HCEC 1CT (cell line): ENCODE measurements at regions not wholly inside any gene's neighbourhood (a gene's known extent, or its start where the extent isn't known, plus 50 kb on each side); places are given as distances from the start of the nearest gene placed in this dataset.
"Not testable (repeated sequence)": the region's sequence is repeated elsewhere in the genome, so short reads cannot be mapped to it uniquely, and the experiment has no call there.

ENCODE experiments used
- DNase-seq: peaks from one replicate; pipeline ENCODE4 v3.0.0-alpha.2; 2017

- DNase-seq: no peak
These were observed 1394.8 kb upstream of the ZEB2 start for GRCh38 chr2:145914716-145915115.

DNA sequence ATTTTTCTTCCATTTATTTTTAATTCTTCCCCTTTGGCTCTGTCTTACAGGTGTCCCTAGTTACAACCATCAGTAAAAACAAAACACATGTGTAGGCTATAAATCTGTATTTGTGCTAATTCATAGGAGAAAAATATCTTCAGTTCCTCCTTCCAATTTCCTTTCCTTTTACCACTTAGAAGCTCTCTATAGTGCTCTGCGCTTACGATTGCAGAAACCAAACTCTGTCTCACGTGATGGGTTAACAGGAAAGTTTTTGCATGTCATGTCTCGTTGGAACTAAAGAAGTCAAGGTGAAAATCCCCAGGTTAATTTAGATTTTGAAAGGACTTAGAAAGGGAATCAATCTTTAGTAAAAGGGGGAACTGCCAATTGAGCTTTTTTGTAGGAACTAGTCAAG is 1390.5 kb upstream of the ZEB2 start:
- DNase-seq: no peak

DNA sequence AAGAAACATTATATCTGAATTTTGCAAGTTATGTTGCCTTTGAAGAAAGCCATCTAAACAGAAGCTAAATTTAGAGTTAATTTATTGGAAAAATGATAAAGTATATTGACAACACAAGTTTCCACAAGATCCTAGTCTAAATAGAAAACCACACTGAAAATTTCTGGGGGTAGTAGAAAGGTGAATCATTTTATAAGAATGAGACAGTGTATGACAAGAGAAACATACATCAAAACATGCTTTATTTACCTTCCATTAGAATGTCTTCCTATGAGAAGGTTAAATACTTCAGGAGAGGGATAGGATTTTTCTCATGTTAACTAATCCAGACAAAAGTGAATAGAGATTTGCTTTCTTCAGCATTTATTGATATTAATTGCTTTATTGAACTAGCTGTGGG is 1389.8 kb upstream of the ZEB2 start:
- no peak for DNase-seq

GRCh38 chr2:145909175-145909755 is 1389.3 kb upstream of the ZEB2 start:
- no peak for DNase-seq

DNA sequence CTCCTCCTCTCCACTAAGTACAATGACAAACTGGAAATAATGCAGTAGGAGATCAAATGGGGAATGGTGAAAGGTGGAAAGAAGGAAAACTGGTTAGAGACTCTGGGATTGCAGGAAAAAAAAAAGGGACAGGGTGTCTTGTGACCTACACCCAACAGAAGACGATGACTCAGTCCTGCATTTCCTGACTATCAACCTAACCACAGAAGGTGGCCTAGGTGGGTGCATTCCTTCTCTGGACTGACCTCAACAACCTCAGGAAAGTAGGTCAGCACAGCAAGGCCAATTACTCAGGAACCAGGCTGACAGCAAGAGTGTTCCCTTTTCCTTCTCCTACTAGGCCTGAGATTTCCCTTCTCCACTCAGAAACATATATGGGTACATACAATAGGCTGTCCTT is 1386.4 kb upstream of the ZEB2 start:
- peak; percentile 9 for DNase-seq

DNA sequence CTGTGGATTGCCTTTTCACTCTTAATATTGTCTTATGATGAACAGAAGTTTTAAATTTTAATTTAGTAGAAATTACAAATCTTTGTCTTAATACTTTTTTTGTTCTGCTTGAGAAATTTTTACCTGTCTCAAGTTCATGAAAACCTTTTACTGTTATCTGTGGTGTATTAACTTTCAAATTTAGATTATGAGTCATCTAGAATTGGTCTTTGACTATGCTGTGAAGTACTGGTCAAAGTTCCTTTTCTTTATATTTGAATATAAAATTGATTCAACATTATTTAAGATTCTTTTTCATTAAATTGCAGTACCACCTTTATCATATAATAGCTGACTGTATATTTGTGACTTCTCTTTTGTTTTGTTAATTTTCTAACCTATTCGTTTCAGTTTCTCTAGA is 1385.5 kb upstream of the ZEB2 start:
- DNase-seq: no peak

DNA sequence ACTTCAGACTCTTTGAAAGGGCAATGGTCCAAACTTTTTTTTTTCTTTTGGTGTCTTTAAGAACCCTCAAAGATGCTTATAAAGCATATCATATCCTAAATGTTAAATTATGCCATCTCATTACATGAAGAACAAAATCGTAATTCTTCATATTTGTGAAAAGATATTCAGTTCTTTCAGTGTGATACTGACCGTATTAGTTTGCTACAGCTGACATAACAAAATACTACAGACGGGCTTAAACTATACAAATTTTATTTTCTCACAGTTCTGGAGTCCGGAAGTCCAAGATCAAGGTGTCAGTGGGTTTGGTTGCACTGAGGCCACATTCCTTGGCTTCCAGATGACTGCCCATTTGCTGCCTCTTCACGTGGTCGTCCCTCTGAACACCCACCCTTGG is 1377.2 kb upstream of the ZEB2 start:
- no peak for DNase-seq

- DNase-seq: no peak
These were observed 1368.0 kb upstream of the ZEB2 start for GRCh38 chr2:145887915-145888314.

DNA sequence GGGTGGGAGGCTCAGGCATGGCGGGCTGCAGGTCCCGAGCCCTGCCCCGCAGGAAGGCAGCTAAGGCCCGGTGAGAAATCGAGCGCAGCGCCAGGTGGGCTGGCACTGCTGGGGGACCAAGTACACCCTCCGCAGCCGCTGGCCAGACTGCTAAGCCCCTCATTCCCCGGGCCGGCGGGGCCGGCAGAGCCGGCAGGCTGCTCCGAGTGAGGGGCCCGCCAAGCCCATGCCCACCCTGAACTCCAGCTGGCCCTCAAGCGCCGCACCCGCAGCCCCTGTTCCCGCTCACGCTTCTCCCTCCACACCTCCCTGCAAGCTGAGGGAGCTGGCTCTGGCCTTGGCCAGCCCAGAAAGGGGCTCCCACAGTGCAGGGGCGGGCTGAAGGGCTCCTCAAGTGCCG is 1361.1 kb upstream of the ZEB2 start:
- DNase-seq: not testable (repeated sequence)

DNA sequence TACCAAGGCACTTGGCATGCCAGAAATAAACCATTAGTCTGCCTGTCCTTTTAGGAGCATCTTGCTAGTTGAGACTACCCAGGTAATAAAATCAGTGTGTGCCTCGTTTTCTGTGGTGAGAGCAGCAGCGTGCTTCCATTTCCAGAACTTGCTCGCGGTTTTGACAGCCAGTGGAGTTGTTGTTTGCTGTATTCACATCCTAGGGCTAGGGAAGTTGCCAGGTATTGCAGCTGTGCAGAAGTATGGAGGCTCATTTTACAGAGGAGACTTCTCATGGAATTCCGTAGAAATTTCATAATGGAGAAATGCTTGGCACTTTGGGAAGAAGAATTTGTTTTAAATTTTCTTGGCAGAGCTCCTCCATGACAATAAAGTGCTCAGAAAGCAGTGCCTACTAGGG is 1355.1 kb upstream of the ZEB2 start:
- DNase-seq: no peak

DNA sequence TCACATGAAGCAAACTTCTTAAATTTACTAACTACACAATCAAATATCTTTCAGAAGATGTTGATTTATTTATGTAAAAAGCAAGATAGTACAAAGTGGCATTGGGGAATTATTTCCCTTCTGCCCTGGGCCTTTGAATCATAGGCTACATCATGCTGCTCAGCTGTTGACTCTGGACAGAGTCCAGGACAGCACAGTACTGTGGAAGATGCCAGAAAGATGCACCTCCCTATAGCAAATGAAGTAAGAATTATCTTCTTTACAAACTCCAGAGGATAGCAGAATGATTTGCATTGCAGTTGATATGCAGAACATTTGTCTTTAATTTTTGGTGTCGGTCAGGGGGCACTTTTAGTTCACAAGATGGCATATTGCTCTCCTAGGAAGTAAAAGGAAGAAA is 1354.5 kb upstream of the ZEB2 start:
- peak; percentile 36 for DNase-seq

- no peak for DNase-seq
These were observed 1344.6 kb upstream of the ZEB2 start for GRCh38 chr2:145864501-145864900.

- DNase-seq: no peak
These were observed 1342.0 kb upstream of the ZEB2 start for GRCh38 chr2:145861940-145862339.

- no peak for DNase-seq
These were observed 1340.2 kb upstream of the ZEB2 start for GRCh38 chr2:145860083-145860482.

- DNase-seq: no peak
These were observed 1335.2 kb upstream of the ZEB2 start for GRCh38 chr2:145855142-145855541.

DNA sequence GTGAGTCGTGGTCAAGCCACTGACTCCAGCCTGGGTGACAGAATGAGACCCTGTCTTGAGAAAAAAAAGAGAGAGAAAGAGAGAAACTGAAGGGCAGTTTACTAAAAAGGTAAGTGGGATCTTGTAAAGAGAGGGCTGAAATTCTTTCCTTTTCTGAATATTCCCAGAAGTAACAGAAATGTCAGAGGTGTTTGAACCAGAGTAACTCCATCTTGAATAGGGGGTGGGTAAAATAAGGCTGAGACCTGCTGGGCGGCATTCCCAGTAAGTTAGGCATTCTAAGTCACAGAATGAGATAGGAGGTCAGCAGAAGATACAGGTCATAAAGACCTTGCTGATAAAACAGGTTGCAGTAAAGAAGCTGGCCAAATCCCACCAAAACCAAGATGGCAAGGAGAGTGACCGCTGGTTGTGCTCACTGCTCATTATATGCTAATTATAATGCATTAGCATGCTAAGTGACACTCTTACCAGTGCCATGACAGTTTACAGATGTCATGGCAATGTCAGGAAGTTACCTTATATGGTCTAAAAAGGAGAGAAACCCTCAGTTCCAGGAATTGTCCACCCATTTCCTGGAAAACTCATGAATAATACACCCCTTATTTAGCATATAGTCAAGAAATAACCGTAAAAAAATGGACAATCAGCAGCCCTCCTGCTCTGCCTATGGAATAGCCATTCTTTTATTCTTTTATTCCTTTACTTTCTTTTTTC is 1334.3 kb upstream of the ZEB2 start:
- DNase-seq: no peak

DNA sequence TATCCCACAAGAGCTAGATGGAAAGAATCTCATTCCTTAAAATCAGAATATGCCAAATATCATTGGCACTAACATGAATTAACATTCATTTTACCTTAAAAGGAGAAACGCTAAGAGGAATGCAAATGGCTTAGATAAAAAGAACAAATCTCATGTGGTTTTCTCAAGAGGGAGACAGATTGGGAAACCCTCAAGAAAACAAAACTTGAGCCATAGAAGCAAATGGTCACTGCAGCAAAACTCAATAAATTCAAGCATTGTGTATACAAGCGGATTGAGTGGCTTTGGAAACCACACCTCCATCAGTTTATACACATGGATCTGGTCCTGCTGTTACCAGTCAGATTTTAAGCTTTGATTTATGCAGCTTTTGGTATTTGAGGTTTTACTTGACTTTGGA is 1331.8 kb upstream of the ZEB2 start:
- DNase-seq: no peak

- no peak for DNase-seq
These were observed 1329.5 kb upstream of the ZEB2 start for GRCh38 chr2:145849466-145849865.

DNA sequence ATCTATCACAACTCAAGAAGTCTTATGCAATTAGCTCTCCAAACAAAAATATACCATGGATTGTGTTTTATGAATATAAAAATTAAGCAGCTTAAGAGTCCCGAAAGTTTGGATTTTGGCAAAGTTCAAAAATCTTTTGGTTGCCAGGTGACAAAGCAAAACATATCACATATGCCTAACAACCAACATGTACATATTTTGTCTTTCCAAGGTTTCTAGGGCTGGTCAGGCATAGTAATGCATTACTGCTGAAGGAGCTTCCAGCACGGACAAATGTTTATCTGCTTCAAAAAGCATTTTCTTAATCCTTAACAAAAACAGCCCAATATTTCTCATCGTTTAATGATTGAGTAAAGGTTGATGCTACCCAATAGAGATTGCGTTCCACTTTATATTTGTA is 1327.1 kb upstream of the ZEB2 start:
- no peak for DNase-seq

GRCh38 chr2:145845923-145846322 is 1326.0 kb upstream of the ZEB2 start:
- no peak for DNase-seq

DNA sequence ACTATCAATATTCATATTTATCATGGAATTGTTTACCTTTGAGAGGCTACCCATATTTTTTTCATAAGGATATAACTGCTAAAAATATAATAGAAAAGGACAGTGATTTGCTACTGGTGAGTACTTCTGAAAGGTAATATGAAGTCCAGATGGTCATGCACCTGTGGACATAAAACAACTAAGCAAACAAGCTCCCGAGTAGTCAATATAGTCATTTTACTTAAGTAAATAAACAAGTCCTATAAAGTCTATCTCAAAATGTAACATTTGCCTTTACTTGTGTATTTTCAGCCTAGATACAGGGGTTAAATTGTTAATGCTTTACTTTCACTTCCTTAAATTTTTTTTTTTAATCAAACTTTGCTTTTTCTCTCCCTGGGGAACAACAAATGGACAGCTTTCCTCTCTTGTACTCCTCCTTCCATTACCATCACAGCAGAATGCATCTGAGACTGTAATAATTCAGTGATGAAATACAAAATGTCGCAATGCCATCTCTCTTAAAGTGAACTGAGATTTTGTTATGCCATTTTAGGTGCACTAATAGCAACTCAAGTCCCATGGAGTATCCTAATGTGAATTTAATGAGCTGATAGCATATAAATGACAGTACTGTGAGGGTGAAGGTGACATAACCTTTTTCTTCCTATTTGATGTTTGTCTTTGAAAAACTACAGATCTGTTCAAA is 1325.4 kb upstream of the ZEB2 start:
- no peak for DNase-seq

GRCh38 chr2:145841973-145842372 is 1322.1 kb upstream of the ZEB2 start:
- no peak for DNase-seq

GRCh38 chr2:145836986-145837385 is 1317.1 kb upstream of the ZEB2 start:
- DNase-seq: no peak

- DNase-seq: no peak
These were observed 1315.7 kb upstream of the ZEB2 start for GRCh38 chr2:145835665-145836064.

DNA sequence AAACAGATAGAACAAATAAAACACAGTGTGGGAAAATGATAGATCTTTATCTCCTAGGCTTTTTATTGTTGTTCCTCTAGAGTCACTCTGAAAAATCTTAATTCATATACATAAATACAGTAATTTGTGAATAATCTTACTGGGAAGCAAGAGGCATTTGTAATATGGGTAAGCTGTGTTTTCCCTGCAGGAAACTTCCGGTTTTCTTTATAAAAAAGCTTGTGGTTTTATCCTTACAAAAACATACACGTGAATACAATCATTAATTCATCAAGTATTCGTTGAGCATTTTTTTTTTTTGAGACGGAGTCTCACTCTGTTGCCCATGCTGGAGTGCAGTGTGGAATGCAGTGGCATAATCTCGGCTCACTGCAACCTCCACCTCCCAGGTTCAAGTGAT is 1312.8 kb upstream of the ZEB2 start:
- no peak for DNase-seq
